Activated CD4-positive, alpha-beta T cell treated with anti-CD3 and anti-CD28 coated beads, Interleukin-2, Interleukin-6, amounts not matched to agents 100 ng/mL and 50 ng/mL, durations not matched to agents 16 hours and 8 hours (primary cell): ENCODE measurements at regions not wholly inside any gene's neighbourhood (a gene's known extent, or its start where the extent isn't known, plus 50 kb on each side); places are given as distances from the start of the nearest gene placed in this dataset.
"Not testable (repeated sequence)": the region's sequence is repeated elsewhere in the genome, so short reads cannot be mapped to it uniquely, and the experiment has no call there.

Experiments
- DNase-seq: peaks from one replicate; pipeline ENCODE4 v3.0.0-alpha.2; 2020

DNA sequence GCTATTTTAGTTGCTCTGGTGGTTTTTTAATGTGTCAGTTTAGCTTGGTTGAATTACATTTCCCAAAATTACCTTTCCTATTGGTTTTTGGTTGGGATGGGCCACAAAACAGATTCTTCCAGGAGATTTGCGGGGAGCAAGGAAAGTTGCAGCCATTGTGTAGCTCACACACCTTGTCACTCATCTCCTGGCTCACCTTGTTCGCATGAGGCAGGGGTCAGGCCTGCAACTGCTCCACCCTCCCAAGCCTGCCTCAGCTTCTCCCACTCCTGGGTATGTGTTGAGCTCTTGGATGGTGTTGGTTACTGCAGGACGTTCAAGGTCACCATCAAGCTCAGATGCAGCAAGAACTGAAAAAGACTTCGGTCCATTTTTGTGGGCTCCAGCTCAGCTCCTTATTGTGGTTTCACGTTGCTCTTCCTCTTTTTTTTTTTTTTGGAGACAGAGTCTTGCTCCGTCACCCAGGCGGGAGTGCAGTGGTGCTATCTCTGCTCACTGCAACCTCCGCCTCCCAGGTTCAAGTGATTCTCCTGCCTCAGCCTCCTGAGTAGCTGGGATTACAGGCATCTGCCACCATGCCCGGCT lies 95.6 kb upstream of the METTL14 start:
- no peak for DNase-seq

DNA sequence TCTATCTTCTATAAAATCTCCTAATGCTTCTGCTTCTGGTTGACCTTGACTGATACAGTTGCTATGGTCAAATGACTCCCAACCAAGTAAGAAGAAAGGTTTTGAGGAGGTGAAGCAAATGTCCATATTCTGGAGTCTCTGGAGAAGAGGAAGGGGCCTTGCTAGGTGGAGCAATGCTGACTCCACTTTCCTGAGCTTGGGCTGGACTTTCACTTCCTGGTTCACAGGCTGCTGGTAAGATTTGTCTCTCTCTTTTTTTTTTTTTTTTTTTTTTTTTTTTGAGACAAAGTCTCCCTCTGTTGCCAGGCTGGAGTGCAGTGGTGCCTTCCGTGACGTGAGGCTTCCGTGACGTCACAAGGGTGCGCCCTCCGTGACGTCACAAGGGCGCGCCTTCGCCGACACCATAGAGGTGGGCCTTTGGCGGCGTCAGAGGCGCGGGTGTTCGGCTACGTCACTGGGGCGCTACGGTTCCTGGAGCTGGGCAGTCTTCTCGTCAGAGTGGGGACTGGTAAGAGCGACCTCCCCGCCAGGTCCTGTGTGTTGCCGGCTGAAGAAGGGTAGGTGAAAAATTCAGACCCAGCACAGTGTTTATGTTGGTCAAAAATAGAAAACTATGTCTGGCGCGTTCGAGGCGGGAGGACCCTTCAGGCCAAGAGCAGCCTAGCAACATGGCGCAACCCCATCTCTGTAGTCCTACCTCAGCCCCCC lies 93.7 kb upstream of the METTL14 start:
- DNase-seq: peak; percentile 96

GRCh38 chr4:118592289-118592688 lies 92.9 kb upstream of the METTL14 start:
- DNase-seq: not testable (repeated sequence)

- not testable (repeated sequence) for DNase-seq
Observed at GRCh38 chr4:118595883-118596282, 89.3 kb upstream of the METTL14 start.

DNA sequence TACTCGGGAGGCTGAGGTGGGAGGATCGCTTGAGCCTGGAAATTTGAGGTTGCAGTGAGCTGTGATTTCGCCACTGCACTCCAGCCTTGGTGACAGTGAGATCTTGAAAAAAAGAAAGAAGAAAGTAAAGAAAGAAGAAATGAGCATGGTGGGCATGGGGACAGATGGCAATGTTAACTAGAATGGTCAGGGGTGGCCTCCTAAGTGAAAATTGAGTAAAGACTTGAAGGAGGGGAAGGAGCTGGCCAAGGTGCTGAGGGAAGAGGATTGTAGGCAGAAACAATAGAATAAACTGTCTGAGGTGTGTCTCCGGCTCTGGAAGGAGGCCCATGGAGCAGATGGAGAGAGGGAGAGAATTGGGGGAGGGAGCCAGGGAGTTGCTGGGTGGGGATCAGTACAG lies 60.1 kb upstream of the METTL14 start:
- not testable (repeated sequence) for DNase-seq

DNA sequence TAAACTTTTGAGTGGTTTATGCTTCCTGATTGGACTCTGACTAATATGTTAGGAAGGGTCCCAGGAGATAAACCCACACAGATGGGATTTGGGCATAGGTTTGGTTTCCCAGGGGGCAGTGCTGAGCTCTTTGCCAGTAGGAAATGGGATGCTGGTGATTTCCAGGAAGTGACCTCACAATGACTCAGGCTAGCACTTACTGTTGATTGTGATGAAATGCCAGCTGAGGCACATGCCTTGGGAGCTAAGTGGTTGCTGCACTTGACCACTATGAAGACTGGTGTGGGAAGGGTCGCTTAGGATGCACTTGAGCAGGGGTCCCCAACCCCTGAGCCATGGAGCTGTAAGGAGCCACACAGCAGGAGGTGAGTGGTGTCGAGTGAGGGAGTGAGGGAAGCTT lies 55.5 kb upstream of the METTL14 start:
- DNase-seq: peak; percentile 18

- DNase-seq: not testable (repeated sequence)
Observed at GRCh38 chr4:118630897-118631296, 54.3 kb upstream of the METTL14 start.

DNA sequence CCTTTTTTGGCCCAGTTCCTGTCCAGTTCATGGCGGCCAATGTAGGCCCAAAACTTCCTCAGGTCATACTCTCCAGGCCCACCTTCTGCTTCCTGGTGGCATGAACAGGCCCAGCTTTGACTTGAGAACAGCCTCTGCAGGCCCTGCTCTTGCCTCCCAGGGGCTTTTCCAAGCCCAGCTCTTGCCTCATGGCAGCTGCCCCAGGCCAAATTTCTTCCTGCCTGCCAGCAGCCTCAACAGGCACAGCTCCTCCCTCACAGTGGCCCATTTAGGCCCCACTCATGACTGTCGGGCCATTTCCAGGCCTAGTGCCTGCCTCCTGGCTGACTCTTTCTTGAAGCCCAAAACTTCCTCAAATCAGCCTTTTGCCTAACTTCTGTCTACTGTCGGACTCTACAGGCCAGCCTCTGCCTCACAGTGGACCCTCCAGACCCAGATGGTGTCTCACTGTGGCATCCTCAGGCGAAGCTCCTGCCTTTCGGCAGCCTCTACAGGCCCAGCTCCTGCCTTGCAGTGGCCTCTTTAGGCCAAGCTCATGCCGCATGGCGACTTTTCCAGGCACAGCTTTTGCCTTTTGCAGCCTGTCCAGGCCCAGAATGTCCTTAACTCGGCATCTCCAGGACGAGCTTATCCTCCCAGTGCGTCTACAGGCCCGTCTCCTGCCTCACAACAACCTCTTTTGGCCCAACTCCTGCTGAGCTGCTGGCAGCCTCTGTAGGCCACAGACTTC lies 53.7 kb upstream of the METTL14 start:
- DNase-seq: not testable (repeated sequence)

GRCh38 chr4:118633476-118633875 lies 51.7 kb upstream of the METTL14 start:
- not testable (repeated sequence) for DNase-seq

- DNase-seq: not testable (repeated sequence)
Observed at GRCh38 chr4:118634126-118634875, 50.9 kb upstream of the METTL14 start.
